Neural cell (in vitro differentiated cells): ENCODE measurements at regions not wholly inside any gene's neighbourhood (a gene's known extent, or its start where the extent isn't known, plus 50 kb on each side); places are given as distances from the start of the nearest gene placed in this dataset.

Source experiments
- H2AFZ ChIP-seq: fragments of 200-600, 300-800 bp; sonication (generic), shearing (Covaris generic); 2 replicates; pipeline ENCODE4 v1.6.0; 2014; ENCODE audit warnings: low read depth, mild to moderate bottlenecking, antibody characterized with exemption, low read length, moderate library complexity
- H3F3A ChIP-seq: fragments of 200-600 bp; shearing (Covaris generic); 2 replicates; pipeline ENCODE4 v1.6.1; 2016; ENCODE audit warnings: mild to moderate bottlenecking, moderate library complexity, mixed read lengths, antibody characterized with exemption, low read length; ENCODE audit not compliant: insufficient read depth, poor library complexity, severe bottlenecking
- H3K27ac ChIP-seq: fragments of 200-600, 300-800 bp; sonication (generic), shearing (Covaris generic); 2 replicates; pipeline ENCODE4 v1.5.1; 2014; ENCODE audit warnings: mild to moderate bottlenecking, low read length, moderate library complexity
- H3K27me3 ChIP-seq: fragments of 300-800, 200-600 bp; sonication (generic), shearing (Covaris generic); 2 replicates; pipeline ENCODE4 v1.6.0; 2014; ENCODE audit warnings: mild to moderate bottlenecking, low read depth, low read length, moderate library complexity; ENCODE audit not compliant: insufficient read depth
- H3K36me3 ChIP-seq: fragments of 300-800, 200-600 bp; sonication (generic), shearing (Covaris generic); 2 replicates; pipeline ENCODE4 v1.5.1; 2014; ENCODE audit warnings: mild to moderate bottlenecking, antibody characterized with exemption, low read length, moderate library complexity; ENCODE audit not compliant: insufficient read depth
- H3K4me2 ChIP-seq: fragments of 300-800, 200-600 bp; sonication (generic), shearing (Covaris generic); 2 replicates; pipeline ENCODE4 v1.6.0; 2014; ENCODE audit warnings: mild to moderate bottlenecking, low read length
- H3K4me3 ChIP-seq: fragments of 300-800, 200-600 bp; sonication (generic), shearing (Covaris generic); 2 replicates; pipeline ENCODE4 v1.5.1; 2014; ENCODE audit warnings: mild to moderate bottlenecking, low read length, moderate library complexity
- H3K79me2 ChIP-seq: fragments of 200-600 bp; shearing (Covaris generic); replicated peaks from 2 replicates; pipeline ENCODE4 v1.6.0; 2014; ENCODE audit warnings: mild to moderate bottlenecking, low read length, moderate library complexity; ENCODE audit not compliant: insufficient read depth
- H3K9ac ChIP-seq: fragments of 300-800, 200-600 bp; sonication (generic), shearing (Covaris generic); 2 replicates; pipeline ENCODE4 v1.6.1; 2016; ENCODE audit warnings: mild to moderate bottlenecking, low read length, mixed read lengths
- H3K9me2 ChIP-seq: fragments of 200-600 bp; shearing (Covaris generic); 2 replicates; pipeline ENCODE4 v1.6.1; 2016; ENCODE audit warnings: mild to moderate bottlenecking, low read length, mixed read lengths; ENCODE audit not compliant: insufficient read depth
- H3K9me3 ChIP-seq: fragments of 200-600, 300-800 bp; sonication (generic), shearing (Covaris generic); 2 replicates; pipeline ENCODE4 v1.6.1; 2016; ENCODE audit warnings: mild to moderate bottlenecking, mixed run types, low read length, moderate library complexity, mixed read lengths
- H4K20me1 ChIP-seq: fragments of 200-600 bp; shearing (Covaris generic); 2 replicates; pipeline ENCODE4 v1.6.1; 2016; ENCODE audit warnings: mild to moderate bottlenecking, mixed run types; ENCODE audit not compliant: insufficient read depth
- CTCF ChIP-seq: fragments of 450-650 bp; IDR thresholded peaks from 2 replicates; pipeline ENCODE4 v1.5.1; 2014; ENCODE audit warnings: antibody characterized with exemption, mild to moderate bottlenecking, moderate library complexity; ENCODE audit not compliant: poor library complexity, severe bottlenecking
- EP300 ChIP-seq: fragments of 450-650 bp; conservative IDR thresholded peaks from 2 replicates; pipeline ENCODE4 v1.6.1; 2014; ENCODE audit warnings: antibody characterized with exemption, mild to moderate bottlenecking, moderate library complexity; ENCODE audit not compliant: poor library complexity, severe bottlenecking
- EZH2 ChIP-seq: fragments of 200-600, 300-800 bp; shearing (Covaris generic), sonication (generic); IDR thresholded peaks from 2 replicates; pipeline ENCODE4 v1.6.1; 2014; ENCODE audit warnings: antibody characterized with exemption, low read length, borderline replicate concordance, mild to moderate bottlenecking; ENCODE audit not compliant: insufficient read depth, poor library complexity, severe bottlenecking
- MXI1 ChIP-seq: fragments of 450-650 bp; conservative IDR thresholded peaks from 2 replicates; pipeline ENCODE4 v1.6.1; 2014; ENCODE audit warnings: antibody characterized with exemption, mild to moderate bottlenecking; ENCODE audit not compliant: poor library complexity, severe bottlenecking
- POLR2AphosphoS5 ChIP-seq: IDR thresholded peaks from 2 replicates; pipeline ENCODE4 v1.6.1; 2012
- RAD21 ChIP-seq: fragments of 450-650 bp; conservative IDR thresholded peaks from 2 replicates; pipeline ENCODE4 v1.6.1; 2014; ENCODE audit warnings: antibody characterized with exemption, mild to moderate bottlenecking, moderate library complexity
- REST ChIP-seq: IDR thresholded peaks from 2 replicates; pipeline ENCODE4 v1.6.1; 2012; ENCODE audit warnings: borderline replicate concordance
- SMC3 ChIP-seq: fragments of 450-650 bp; conservative IDR thresholded peaks from 2 replicates; pipeline ENCODE4 v1.6.1; 2014; ENCODE audit warnings: antibody characterized with exemption, mild to moderate bottlenecking, moderate library complexity; ENCODE audit not compliant: poor library complexity
- TAF1 ChIP-seq: IDR thresholded peaks from 2 replicates; pipeline ENCODE4 v1.6.1; 2012; ENCODE audit warnings: low read depth

- Histone ChIP-seq H3K79me2 (no peaks in the 10 kb centered on the region), H4K20me1 (no peaks in the 10 kb centered on the region), H3K9me2 (no peaks in the 10 kb centered on the region), H3F3A (no peaks in the 10 kb centered on the region), H3K9ac (no peak overlapping the region), H3K36me3 (no peaks in the 10 kb centered on the region), H3K27ac (no peak overlapping the region), H3K27me3 (no peaks in the 10 kb centered on the region), H3K9me3 (no peaks in the 10 kb centered on the region), H3K4me2 (no peak overlapping the region), H3K4me3 (no peak overlapping the region), H2AFZ (no peak overlapping the region)
- TF ChIP-seq RAD21 (no peak), POLR2AphosphoS5 (no peak), MXI1 (no peak), EP300 (no peak), TAF1 (no peak), SMC3 (no peak), CTCF (no peak), REST (no peak), EZH2 (no peak)
Observed at GRCh38 chr6:43963877-43964658, 163.2 kb downstream of the MRPL14 start.

GRCh38 chr6:43963203-43963602, 164.0 kb downstream of the MRPL14 start:
- Histone ChIP-seq H3K36me3 (no peaks in the 10 kb centered on the region), H4K20me1 (no peaks in the 10 kb centered on the region), H3K79me2 (no peaks in the 10 kb centered on the region), H3K27ac (no peak overlapping the region), H3K9me3 (no peaks in the 10 kb centered on the region), H3F3A (no peaks in the 10 kb centered on the region), H3K9me2 (no peaks in the 10 kb centered on the region), H2AFZ (no peak overlapping the region), H3K4me3 (no peak overlapping the region), H3K9ac (no peak overlapping the region), H3K27me3 (no peaks in the 10 kb centered on the region), H3K4me2 (no peak overlapping the region)
- TF ChIP-seq CTCF (no peak), SMC3 (no peak), TAF1 (no peak), MXI1 (no peak), REST (no peak), POLR2AphosphoS5 (no peak), EP300 (no peak), EZH2 (no peak), RAD21 (no peak)
